ENCODE measurements at regions not wholly inside any gene's neighbourhood (a gene's known extent, or its start where the extent isn't known, plus 50 kb on each side); places are given as distances from the start of the nearest gene placed in this dataset.

- no peak for TF ChIP-seq CTCF (IDR thresholded peaks at IDR 0.05)
- TF ChIP-seq EZH2 (IDR thresholded peaks at IDR 0.05; ENCODE audit: borderline replicate concordance, insufficient read depth, low read depth, low read length, poor library complexity, severe bottlenecking) = no peak
Measured at GRCh38 chr2:155494744-155495143, 796.2 kb downstream of the KCNJ3 start.

Measured in B cell (primary cell).